HG03196 (cell line): ENCODE measurements at regions not wholly inside any gene's neighbourhood (a gene's known extent, or its start where the extent isn't known, plus 50 kb on each side); places are given as distances from the start of the nearest gene placed in this dataset.

Experiments
- ATAC-seq: cut with Tn5 transposase; IDR thresholded peaks from one replicate; pipeline ENCODE4 v1.9.1; 2021; ENCODE audit not compliant: unreplicated experiment

GRCh38 chr19:30879736-30880135 lies 469.5 kb downstream of the TSHZ3 start:
- ATAC-seq, result no peak

DNA sequence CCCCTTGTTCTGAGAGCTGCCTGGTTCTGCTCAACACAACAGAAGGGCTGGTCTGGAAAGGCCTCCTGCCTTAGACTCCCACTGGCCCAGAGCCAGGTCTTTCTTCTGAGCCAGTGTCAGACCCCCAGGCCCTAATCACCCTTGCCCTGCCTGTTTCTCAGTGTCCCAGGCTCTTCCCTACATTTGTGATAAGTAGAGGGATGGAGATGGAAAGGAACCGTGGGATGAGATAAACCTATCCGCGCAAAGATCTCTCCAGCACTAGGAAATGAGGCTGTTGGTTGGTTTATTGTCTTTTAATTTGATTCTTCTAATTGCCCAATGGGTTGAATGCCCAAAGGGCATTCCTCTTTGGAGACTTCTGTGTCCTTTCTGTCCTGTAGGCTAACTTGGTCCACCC lies 470.0 kb downstream of the TSHZ3 start:
- no peak for ATAC-seq

DNA sequence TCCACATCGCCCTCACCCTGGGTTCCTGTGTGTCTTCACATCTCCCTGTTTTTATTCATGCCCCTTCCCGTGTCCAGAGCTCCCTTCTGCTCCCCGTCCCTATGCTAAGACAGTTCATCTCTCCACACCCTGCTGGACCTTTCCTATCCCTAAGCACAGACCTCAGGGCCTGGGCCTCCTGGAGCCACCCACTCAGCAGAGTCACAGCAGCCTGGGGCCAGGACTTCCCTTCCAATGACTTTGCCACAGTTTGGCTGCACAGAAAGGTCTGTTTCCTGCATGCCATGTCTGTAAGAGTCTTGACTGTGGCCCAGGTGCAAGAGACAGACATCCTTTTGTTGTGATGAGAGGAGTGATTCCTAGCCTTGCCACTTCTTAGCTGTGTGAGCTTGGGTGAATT lies 470.7 kb downstream of the TSHZ3 start:
- no peak for ATAC-seq

GRCh38 chr19:30877661-30878113 lies 471.5 kb downstream of the TSHZ3 start:
- ATAC-seq, result no peak

DNA sequence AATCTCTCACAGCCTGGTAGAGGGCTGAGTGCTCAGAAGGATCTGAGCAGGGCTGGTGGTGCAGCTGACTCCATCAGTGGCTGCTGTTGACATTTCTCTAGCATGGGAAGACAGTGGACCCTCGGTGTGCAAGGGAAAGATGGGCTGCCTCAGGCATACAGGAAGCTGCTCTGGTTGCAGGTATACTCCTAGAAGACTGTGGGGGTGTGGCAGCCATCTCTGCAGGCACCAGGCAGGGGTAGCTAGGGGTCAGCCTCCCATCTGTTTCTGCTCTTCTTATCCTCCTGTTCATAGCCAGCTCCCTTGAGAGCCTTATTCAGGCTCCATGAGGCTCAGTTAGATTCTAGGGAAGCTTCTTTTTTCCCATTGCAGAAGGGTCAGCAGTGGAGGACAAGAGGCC lies 475.5 kb downstream of the TSHZ3 start:
- ATAC-seq, result no peak

GRCh38 chr19:30873003-30873402 lies 476.2 kb downstream of the TSHZ3 start:
- ATAC-seq, result no peak

- no peak for ATAC-seq
Observed at GRCh38 chr19:30871979-30872378, 477.3 kb downstream of the TSHZ3 start.

DNA sequence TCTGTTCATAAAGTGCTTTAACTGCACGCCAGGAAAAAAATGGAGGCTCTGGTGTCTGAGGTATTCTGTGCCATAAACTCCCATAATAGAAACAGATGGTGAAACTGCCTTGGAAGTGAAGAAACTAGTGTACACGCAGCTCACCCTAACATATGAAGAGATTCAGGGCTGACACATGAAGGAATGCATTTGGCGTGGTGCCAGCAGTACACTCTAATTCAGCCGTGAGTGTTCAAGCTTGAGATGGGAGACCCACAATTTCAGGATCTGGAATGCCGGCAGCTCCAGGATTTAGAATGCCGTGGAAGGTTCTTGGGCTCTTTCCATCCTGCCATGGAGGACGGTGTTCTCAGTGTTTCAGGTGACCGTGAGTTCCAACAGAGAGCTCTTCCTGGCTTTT lies 478.4 kb downstream of the TSHZ3 start:
- no peak for ATAC-seq

- ATAC-seq, result no peak
Observed at GRCh38 chr19:30865511-30865910, 483.7 kb downstream of the TSHZ3 start.

DNA sequence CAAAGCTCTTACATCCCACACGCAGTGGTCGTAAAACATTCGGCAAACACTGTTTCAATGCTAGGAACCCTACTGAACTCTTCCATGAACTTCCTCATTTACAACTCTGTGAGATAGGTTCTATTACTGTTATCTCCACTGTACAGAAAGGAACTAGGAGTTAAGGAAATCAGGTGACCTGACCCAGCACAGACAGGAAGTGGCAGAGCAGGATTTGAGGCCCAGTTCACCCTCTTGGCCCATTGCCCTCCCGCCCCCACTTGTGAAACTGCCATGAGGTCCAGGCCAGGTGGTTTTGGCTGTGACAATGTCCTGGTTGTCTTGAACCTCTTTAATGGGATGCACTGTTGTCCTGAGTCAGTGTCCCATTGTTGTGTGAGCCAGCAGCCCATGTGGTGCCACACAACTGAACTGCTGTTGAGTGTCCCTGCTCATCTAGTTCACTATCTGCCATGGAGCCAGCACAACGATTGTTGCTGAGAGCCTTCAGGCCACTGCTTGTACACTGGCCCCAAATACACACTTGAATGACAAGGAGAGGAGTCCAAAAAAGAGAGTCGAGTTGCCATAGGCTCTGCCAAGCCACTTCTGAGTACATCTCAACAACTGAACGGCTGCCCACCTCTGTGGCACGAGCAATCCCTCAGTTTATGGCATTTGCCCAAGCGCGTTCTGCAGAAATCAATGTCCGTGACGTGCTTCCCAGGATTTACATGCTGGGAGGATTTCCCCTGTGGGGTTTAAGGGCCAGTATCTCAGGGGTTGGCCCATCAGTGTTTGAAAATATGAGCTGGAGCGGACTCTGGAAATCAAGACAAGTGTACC lies 484.6 kb downstream of the TSHZ3 start:
- ATAC-seq, result no peak

GRCh38 chr19:30862876-30863275 lies 486.4 kb downstream of the TSHZ3 start:
- no peak for ATAC-seq

GRCh38 chr19:30861919-30862318 lies 487.3 kb downstream of the TSHZ3 start:
- ATAC-seq, result no peak

DNA sequence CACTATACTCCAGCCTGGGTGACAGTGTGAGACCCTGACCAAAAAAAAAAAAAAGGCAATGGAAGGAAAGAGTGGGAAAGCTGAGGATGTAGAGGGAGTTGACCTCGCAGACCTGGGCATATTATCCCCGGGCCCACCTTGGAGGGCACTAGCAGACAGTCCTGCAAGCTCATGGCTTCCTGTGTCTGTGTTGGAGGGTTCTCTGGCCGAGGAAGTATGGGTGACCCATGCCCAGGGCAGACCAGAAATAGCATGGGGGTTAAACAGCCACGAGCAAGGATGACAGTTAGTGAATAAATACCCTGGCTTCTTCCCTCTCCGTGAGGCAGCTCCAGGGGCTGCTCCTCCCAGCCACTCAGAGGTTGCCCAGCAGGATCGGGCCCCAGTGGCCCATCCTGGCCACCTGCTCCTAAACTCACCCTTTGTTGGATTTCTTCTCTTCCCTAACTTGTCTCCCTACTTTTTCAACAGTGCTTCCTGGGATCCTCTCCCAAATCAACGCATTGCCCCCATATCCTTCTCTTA lies 485.8 kb downstream of the ZNF536 start:
- ATAC-seq, result no peak

GRCh38 chr19:30857388-30857787 lies 485.2 kb downstream of the ZNF536 start:
- no peak for ATAC-seq

DNA sequence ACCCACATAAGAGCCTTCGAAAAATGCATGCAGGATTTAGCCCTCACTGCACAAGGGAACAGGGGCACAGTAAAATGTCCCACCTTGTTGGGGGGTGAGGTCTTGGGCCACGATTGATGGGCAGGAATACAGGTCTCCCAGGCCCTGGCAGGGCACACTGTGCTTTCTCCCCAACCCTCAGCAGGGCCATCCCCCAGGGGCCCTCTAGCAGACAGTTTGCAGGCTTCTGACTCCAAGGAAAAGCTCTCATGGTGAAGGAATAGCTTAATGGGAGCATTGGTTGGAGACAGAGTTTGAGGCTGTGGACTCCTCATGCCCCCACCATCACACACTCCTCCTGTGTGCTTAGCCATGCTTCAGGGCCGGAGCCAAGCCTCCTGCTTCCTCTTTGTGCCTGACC lies 484.6 kb downstream of the ZNF536 start:
- no peak for ATAC-seq

DNA sequence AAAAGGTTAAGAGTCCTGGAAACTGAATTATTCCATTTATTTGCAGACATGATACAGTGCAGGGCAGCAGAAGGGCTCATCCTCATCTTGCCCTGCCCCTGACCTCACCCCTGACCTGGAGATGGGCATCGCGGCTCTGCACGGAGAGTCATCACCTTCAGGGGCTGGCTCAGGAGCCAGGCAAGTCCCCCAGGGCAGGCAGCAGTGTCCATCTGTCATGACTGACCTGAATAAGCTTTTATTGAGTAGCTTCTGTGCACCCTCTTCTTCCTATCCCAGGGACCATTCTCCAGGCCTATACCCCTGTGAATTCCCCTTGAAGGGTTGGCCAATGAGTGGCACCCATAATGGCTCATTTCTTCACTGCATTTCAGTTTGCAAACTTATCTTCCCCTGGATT lies 484.2 kb downstream of the ZNF536 start:
- no peak for ATAC-seq

GRCh38 chr19:30855442-30855841 lies 483.3 kb downstream of the ZNF536 start:
- no peak for ATAC-seq

DNA sequence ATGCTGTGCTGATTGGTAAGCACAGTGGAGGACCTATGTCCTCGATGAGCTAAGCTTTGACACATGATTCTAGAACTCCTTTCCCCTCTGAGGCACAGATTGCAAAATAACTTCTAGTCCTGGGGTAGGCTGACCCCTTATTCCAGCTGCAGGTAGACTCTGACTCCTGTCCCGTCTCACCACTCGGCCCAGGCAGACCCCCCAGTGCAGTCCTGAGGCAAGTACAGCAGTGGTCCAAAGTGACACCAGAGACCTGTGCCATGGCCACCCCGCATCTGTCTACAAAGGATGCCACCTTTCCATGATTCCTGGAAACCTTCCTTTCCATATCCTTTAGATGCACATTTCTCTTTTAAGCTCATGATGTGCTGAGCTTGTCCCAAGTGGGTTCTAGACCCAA lies 482.5 kb downstream of the ZNF536 start:
- no peak for ATAC-seq

GRCh38 chr19:30854207-30854606 lies 482.0 kb downstream of the ZNF536 start:
- no peak for ATAC-seq

GRCh38 chr19:30853036-30853435 lies 480.9 kb downstream of the ZNF536 start:
- ATAC-seq, result no peak

- no peak for ATAC-seq
Observed at GRCh38 chr19:30852168-30852567, 480.0 kb downstream of the ZNF536 start.

DNA sequence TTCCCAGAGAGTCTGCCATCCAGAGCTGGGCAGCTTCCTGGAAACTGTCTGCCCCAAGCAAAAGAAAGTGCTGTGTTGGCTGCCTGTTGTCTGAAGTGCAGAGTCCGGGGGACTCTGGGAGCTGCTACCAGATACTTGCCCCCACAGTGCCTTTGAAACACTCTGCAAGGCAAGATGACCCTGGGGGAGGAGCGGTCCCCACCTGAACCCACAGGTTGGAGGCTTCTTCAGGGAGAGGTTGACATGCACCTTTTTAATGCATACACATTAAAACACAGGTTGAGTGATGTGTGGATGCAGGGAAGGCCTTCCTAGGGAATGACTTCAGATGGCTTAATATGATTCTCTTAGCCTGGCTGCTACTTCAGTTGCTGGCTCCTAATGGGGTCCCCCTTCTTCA lies 479.5 kb downstream of the ZNF536 start:
- ATAC-seq, result no peak
